OCI-LY1 (cell line): ENCODE measurements at regions not wholly inside any gene's neighbourhood (a gene's known extent, or its start where the extent isn't known, plus 50 kb on each side); places are given as distances from the start of the nearest gene placed in this dataset.

Experiments
- H2AFZ ChIP-seq: fragments of 200-600 bp; sonication (generic), shearing (Covaris generic); 2 replicates; pipeline ENCODE4 v1.6.0; 2014; ENCODE audit warnings: antibody characterized with exemption, mild to moderate bottlenecking, low read length
- H3F3A ChIP-seq: fragments of 200-600 bp; sonication (generic), shearing (Covaris generic); 2 replicates; pipeline ENCODE4 v1.6.0; 2014; ENCODE audit warnings: mild to moderate bottlenecking, antibody characterized with exemption, low read length, moderate library complexity; ENCODE audit not compliant: insufficient read depth
- H3K27ac ChIP-seq: fragments of 200-600 bp; sonication (generic); 2 replicates; pipeline ENCODE4 v1.5.1; 2014; ENCODE audit warnings: low read length, mixed run types, mild to moderate bottlenecking, low read depth; ENCODE audit not compliant: poor library complexity, severe bottlenecking
- H3K27me3 ChIP-seq: fragments of 200-600 bp; sonication (generic); 2 replicates; pipeline ENCODE4 v1.6.0; 2014; ENCODE audit warnings: antibody characterized with exemption, mild to moderate bottlenecking, low read length, moderate library complexity; ENCODE audit not compliant: insufficient read depth
- H3K36me3 ChIP-seq: fragments of 200-600 bp; sonication (generic); 2 replicates; pipeline ENCODE4 v1.6.1; 2014; ENCODE audit warnings: mild to moderate bottlenecking, antibody characterized with exemption, low read length, moderate library complexity, mixed read lengths; ENCODE audit not compliant: insufficient read depth
- H3K4me1 ChIP-seq: fragments of 200-600 bp; sonication (generic); 2 replicates; pipeline ENCODE4 v1.5.1; 2014; ENCODE audit warnings: mild to moderate bottlenecking, low read length, moderate library complexity; ENCODE audit not compliant: insufficient read depth, severe bottlenecking
- H3K4me2 ChIP-seq: fragments of 200-600 bp; sonication (generic), shearing (Covaris generic); 2 replicates; pipeline ENCODE4 v1.6.1; 2014; ENCODE audit warnings: low read length
- H3K4me3 ChIP-seq: fragments of 200-600 bp; sonication (generic); 2 replicates; pipeline ENCODE4 v1.5.1; 2014; ENCODE audit warnings: low read length, low read depth, mild to moderate bottlenecking, mixed read lengths; ENCODE audit not compliant: poor library complexity, severe bottlenecking
- H3K79me2 ChIP-seq: fragments of 200-600 bp; shearing (Covaris generic); 2 replicates; pipeline ENCODE4 v1.6.1; 2016; ENCODE audit warnings: mixed run types, low read length, mixed read lengths; ENCODE audit not compliant: insufficient read depth
- H3K9ac ChIP-seq: fragments of 200-600 bp; sonication (generic), shearing (Covaris generic); 2 replicates; pipeline ENCODE4 v1.6.1; 2014; ENCODE audit warnings: mild to moderate bottlenecking, low read length, mixed read lengths
- H3K9me2 ChIP-seq: fragments of 200-600 bp; sonication (generic), shearing (Covaris generic); 2 replicates; pipeline ENCODE4 v1.6.1; 2014; ENCODE audit warnings: low read depth, mild to moderate bottlenecking, low read length, mixed read lengths
- H3K9me3 ChIP-seq: fragments of 200-600 bp; shearing (Covaris generic); 2 replicates; pipeline ENCODE4 v1.6.1; 2014; ENCODE audit warnings: low read length, mixed read lengths
- H4K20me1 ChIP-seq: fragments of 200-600 bp; sonication (generic), shearing (Covaris generic); 2 replicates; pipeline ENCODE4 v1.6.0; 2016; ENCODE audit warnings: mild to moderate bottlenecking, low read length; ENCODE audit not compliant: insufficient read depth
- EZH2 ChIP-seq: fragments of 200-600 bp; sonication (generic), shearing (Covaris generic); IDR thresholded peaks from 2 replicates; pipeline ENCODE4 v1.8.0; 2017; ENCODE audit warnings: borderline replicate concordance, mixed run types, mild to moderate bottlenecking, antibody characterized with exemption, low read length, moderate library complexity, mixed read lengths
- TF ChIP-seq, protein P1 (sequence below): fragments of 200-600 bp; sonication (generic), shearing (Covaris generic); IDR thresholded peaks from 2 replicates; pipeline ENCODE4 v1.5.1; 2017; ENCODE audit warnings: mild to moderate bottlenecking, antibody characterized with exemption, low read length, moderate library complexity, mixed read lengths

DNA sequence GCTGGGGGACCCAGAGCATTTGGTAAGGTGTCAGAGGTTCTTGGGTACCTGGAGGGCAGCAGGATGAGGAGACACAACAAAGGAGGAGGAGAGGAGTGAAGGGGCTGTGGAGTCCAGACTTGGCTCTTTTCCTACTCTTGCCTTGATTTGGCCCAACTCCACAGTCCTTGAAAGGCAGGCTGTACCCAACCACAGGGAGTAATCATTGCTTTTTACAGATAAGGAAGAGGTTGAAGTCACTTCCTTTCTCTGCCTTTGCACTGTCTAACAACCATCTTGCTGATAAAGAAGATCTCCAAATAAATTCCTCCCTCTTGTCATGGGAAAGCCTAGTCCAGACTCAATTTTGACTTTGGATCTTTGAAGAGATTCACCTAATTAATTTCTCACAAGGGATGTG lies 226.8 kb upstream of the HMGA2 start:
- H3K79me2 ChIP-seq: no peaks in the 10 kb centered on the region
- H4K20me1 ChIP-seq: no peaks in the 10 kb centered on the region
- no peak overlapping the region for H3K27ac ChIP-seq

DNA sequence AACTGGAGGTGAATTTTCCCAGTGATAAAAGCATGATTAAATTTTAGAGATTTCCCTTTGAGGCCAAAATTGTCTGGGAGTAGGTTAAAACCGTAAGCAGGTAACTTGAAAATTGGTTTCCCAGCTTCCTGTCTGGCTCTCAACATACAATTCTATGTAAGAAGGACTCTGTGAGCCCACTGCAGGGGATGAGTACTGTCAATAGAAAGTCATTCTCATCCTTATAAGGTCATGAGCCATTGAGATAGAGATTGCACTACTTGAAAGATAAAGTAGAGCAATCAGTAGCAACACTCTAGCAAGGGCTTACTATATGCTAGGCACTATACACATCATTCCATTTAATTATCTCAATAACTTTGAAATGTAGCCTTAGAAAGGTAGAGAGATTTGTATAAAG lies 225.6 kb upstream of the HMGA2 start:
- H3K79me2 ChIP-seq: no peaks in the 10 kb centered on the region
- no peaks in the 10 kb centered on the region for H3K4me1 ChIP-seq
- no peak overlapping the region for H3K9ac ChIP-seq
- no peaks in the 10 kb centered on the region for H4K20me1 ChIP-seq
- TF ChIP-seq, protein P1, sequence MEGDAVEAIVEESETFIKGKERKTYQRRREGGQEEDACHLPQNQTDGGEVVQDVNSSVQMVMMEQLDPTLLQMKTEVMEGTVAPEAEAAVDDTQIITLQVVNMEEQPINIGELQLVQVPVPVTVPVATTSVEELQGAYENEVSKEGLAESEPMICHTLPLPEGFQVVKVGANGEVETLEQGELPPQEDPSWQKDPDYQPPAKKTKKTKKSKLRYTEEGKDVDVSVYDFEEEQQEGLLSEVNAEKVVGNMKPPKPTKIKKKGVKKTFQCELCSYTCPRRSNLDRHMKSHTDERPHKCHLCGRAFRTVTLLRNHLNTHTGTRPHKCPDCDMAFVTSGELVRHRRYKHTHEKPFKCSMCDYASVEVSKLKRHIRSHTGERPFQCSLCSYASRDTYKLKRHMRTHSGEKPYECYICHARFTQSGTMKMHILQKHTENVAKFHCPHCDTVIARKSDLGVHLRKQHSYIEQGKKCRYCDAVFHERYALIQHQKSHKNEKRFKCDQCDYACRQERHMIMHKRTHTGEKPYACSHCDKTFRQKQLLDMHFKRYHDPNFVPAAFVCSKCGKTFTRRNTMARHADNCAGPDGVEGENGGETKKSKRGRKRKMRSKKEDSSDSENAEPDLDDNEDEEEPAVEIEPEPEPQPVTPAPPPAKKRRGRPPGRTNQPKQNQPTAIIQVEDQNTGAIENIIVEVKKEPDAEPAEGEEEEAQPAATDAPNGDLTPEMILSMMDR: no peak
- TF ChIP-seq EZH2: no peak
- no peaks in the 10 kb centered on the region for H3K27me3 ChIP-seq
- H3K9me3 ChIP-seq: no peaks in the 10 kb centered on the region
- H3K9me2 ChIP-seq: no peaks in the 10 kb centered on the region
- no peak overlapping the region for H3K4me3 ChIP-seq
- H3K4me2 ChIP-seq: no peak overlapping the region
- H3F3A ChIP-seq: no peaks in the 10 kb centered on the region
- H3K27ac ChIP-seq: no peak overlapping the region
- no peak overlapping the region for H2AFZ ChIP-seq
- H3K36me3 ChIP-seq: no peaks in the 10 kb centered on the region

More for the DNA sequence above, 226.8 kb upstream of the HMGA2 start:
- Histone ChIP-seq H3K4me2 (no peak overlapping the region), H3F3A (no peaks in the 10 kb centered on the region), H3K27me3 (no peaks in the 10 kb centered on the region), H3K9me3 (no peaks in the 10 kb centered on the region), H3K36me3 (no peaks in the 10 kb centered on the region), H2AFZ (no peak overlapping the region), H3K9me2 (no peaks in the 10 kb centered on the region), H3K4me3 (no peak overlapping the region), H3K9ac (no peak overlapping the region), H3K4me1 (no peaks in the 10 kb centered on the region)
- no peak for TF ChIP-seq EZH2
- TF ChIP-seq, protein P1: no peak

DNA sequence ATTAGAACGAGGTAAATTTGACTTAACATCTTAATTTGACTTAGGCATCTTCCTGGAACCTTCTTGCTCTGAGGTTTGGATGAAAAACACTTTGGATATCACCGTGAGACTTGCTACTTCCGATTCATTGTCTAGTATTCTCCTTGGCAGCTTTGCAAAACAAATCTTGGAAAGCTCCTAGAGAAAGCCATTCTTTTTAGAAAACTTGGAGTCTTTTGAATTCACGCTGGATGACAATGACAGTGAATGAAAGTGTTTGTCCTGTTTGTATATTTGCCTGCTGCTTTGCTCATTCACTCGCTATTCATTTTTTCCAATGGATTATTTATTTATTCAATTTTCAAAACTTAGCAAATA lies 222.1 kb upstream of the HMGA2 start:
- Histone ChIP-seq H3K9me2 (no peaks in the 10 kb centered on the region), H2AFZ (no peak overlapping the region), H3K9ac (no peak overlapping the region), H3K4me1 (no peaks in the 10 kb centered on the region), H3K79me2 (no peaks in the 10 kb centered on the region), H3K9me3 (no peaks in the 10 kb centered on the region), H3K4me2 (no peak overlapping the region), H3K27ac (no peak overlapping the region), H4K20me1 (no peaks in the 10 kb centered on the region), H3K4me3 (no peak overlapping the region), H3F3A (no peaks in the 10 kb centered on the region), H3K36me3 (no peaks in the 10 kb centered on the region), H3K27me3 (no peaks in the 10 kb centered on the region)
- TF ChIP-seq, protein P1: no peak
- no peak for TF ChIP-seq EZH2
